ENCODE measurements at regions not wholly inside any gene's neighbourhood (a gene's known extent, or its start where the extent isn't known, plus 50 kb on each side); places are given as distances from the start of the nearest gene placed in this dataset.
"Not testable (repeated sequence)": the region's sequence is repeated elsewhere in the genome, so short reads cannot be mapped to it uniquely, and the experiment has no call there.

GRCh38 chr11:71095294-71095850 lies 157.0 kb downstream of the SHANK2 start:
- no peak for DNase-seq

GRCh38 chr11:71094296-71095077 lies 157.9 kb downstream of the SHANK2 start:
- no peak for DNase-seq

- DNase-seq, result no peak
Observed at GRCh38 chr11:71093783-71094182, 158.6 kb downstream of the SHANK2 start.

- DNase-seq, result no peak
Observed at GRCh38 chr11:71091506-71092265, 160.7 kb downstream of the SHANK2 start.

- DNase-seq, result no peak
Observed at GRCh38 chr11:71089571-71089970, 162.8 kb downstream of the SHANK2 start.

GRCh38 chr11:71088314-71089215 lies 163.8 kb downstream of the SHANK2 start:
- DNase-seq, result not testable (repeated sequence)

- no peak for DNase-seq
Observed at GRCh38 chr11:71086687-71087258, 165.6 kb downstream of the SHANK2 start.

- DNase-seq, result no peak
Observed at GRCh38 chr11:71084306-71085012, 167.9 kb downstream of the SHANK2 start.

GRCh38 chr11:71083105-71083504 lies 169.3 kb downstream of the SHANK2 start:
- DNase-seq, result no peak

GRCh38 chr11:71082454-71082853 lies 169.9 kb downstream of the SHANK2 start:
- DNase-seq, result no peak

- DNase-seq, result no peak
Observed at GRCh38 chr11:71081704-71082230, 170.6 kb downstream of the SHANK2 start.

- no peak for DNase-seq
Observed at GRCh38 chr11:71080239-71081097, 171.9 kb downstream of the SHANK2 start.

GRCh38 chr11:71079795-71080194 lies 172.6 kb downstream of the SHANK2 start:
- DNase-seq, result no peak

GRCh38 chr11:71078482-71078881 lies 173.9 kb downstream of the SHANK2 start:
- no peak for DNase-seq

GRCh38 chr11:71076525-71077304 lies 175.7 kb downstream of the SHANK2 start:
- DNase-seq, result no peak

GRCh38 chr11:71075871-71076420 lies 176.4 kb downstream of the SHANK2 start:
- DNase-seq, result no peak

GRCh38 chr11:71075116-71075720 lies 177.2 kb downstream of the SHANK2 start:
- no peak for DNase-seq

GRCh38 chr11:71071736-71072509 lies 180.5 kb downstream of the SHANK2 start:
- no peak for DNase-seq
